Neutrophil (primary cell): ENCODE measurements at regions not wholly inside any gene's neighbourhood (a gene's known extent, or its start where the extent isn't known, plus 50 kb on each side); places are given as distances from the start of the nearest gene placed in this dataset.

Source experiments
- H3K27ac ChIP-seq: fragments of 200-600 bp; sonication (generic); 2 replicates; pipeline ENCODE4 v1.5.1; 2016; ENCODE audit warnings: mild to moderate bottlenecking, moderate library complexity
- H3K27me3 ChIP-seq: fragments of 200-600 bp; sonication (generic); 2 replicates; pipeline ENCODE4 v1.6.0; 2016; ENCODE audit warnings: mild to moderate bottlenecking
- H3K36me3 ChIP-seq: fragments of 200-600 bp; sonication (generic); 2 replicates; pipeline ENCODE4 v1.5.1; 2017
- H3K4me1 ChIP-seq, 2 experiments: fragments of 200-600 bp in 1 of 2; sonication (generic) in 1 of 2; 1 replicate in 1 of 2; 2 replicates in 1 of 2; pipeline versions ENCODE4 v1.5.1 to v1.6.1; 2013 to 2016; ENCODE audit warnings: low read depth in 1 of 2, low read length in 1 of 2, mild to moderate bottlenecking in 1 of 2, moderate library complexity in 1 of 2; ENCODE audit not compliant: control insufficient read depth in 1 of 2, insufficient read depth in 1 of 2
- H3K4me3 ChIP-seq, 2 experiments: fragments of 200-600 bp in 1 of 2; sonication (generic) in 1 of 2; 1 replicate in 1 of 2; 2 replicates in 1 of 2; pipeline ENCODE4 v1.5.1; 2013 to 2016; ENCODE audit warnings: low read depth in 1 of 2, low read length in 1 of 2, mild to moderate bottlenecking in 1 of 2, moderate library complexity in 1 of 2
- H3K9me3 ChIP-seq: fragments of 200-600 bp; sonication (generic); 2 replicates; pipeline ENCODE4 v1.5.1; 2016
- CTCF ChIP-seq: fragments of 200-600 bp; sonication (generic); IDR thresholded peaks from 2 replicates; pipeline ENCODE4 v1.5.1; 2016; ENCODE audit warnings: antibody characterized with exemption

- Histone ChIP-seq H3K27me3 (no peaks in the 10 kb centered on the region), H3K9me3 (no peaks in the 10 kb centered on the region), H3K27ac (no peak overlapping the region), H3K4me3 (no peak overlapping the region), H3K4me1 (peaks cover 0 to 9% of the 10 kb centered on the region in 2 experiments), H3K36me3 (no peaks in the 10 kb centered on the region)
- TF ChIP-seq CTCF: no peak
Observed at GRCh38 chr13:59531571-59532091, 632.1 kb downstream of the DIAPH3 start.

- H3K9me3 ChIP-seq: no peaks in the 10 kb centered on the region
- H3K27me3 ChIP-seq: no peaks in the 10 kb centered on the region
- peaks cover 0 to 5% of the 10 kb centered on the region in 2 experiments for H3K4me1 ChIP-seq
- H3K27ac ChIP-seq: no peak overlapping the region
- no peak overlapping the region for H3K4me3 ChIP-seq
- H3K36me3 ChIP-seq: no peaks in the 10 kb centered on the region
- TF ChIP-seq CTCF: no peak
Observed at GRCh38 chr13:59532405-59532804, 631.3 kb downstream of the DIAPH3 start.

- Histone ChIP-seq H3K27ac (no peak overlapping the region), H3K36me3 (no peaks in the 10 kb centered on the region), H3K9me3 (no peaks in the 10 kb centered on the region), H3K27me3 (no peaks in the 10 kb centered on the region), H3K4me1 (no peaks in the 10 kb centered on the region), H3K4me3 (no peak overlapping the region)
- TF ChIP-seq CTCF: no peak
Observed at GRCh38 chr13:59533561-59534555, 629.9 kb downstream of the DIAPH3 start.

- H3K4me3 ChIP-seq: no peak overlapping the region
- H3K4me1 ChIP-seq: no peaks in the 10 kb centered on the region
- TF ChIP-seq CTCF: no peak
- no peaks in the 10 kb centered on the region for H3K36me3 ChIP-seq
- H3K27me3 ChIP-seq: no peaks in the 10 kb centered on the region
- H3K9me3 ChIP-seq: no peaks in the 10 kb centered on the region
- no peak overlapping the region for H3K27ac ChIP-seq
Observed at GRCh38 chr13:59534806-59535205, 628.9 kb downstream of the DIAPH3 start.

- Histone ChIP-seq H3K36me3 (no peaks in the 10 kb centered on the region), H3K4me3 (no peak overlapping the region), H3K4me1 (no peaks in the 10 kb centered on the region), H3K27me3 (no peaks in the 10 kb centered on the region), H3K27ac (no peak overlapping the region), H3K9me3 (no peaks in the 10 kb centered on the region)
- TF ChIP-seq CTCF: no peak
Observed at GRCh38 chr13:59537500-59537899, 626.2 kb downstream of the DIAPH3 start.
